Activated CD8-positive, alpha-beta T cell treated with anti-CD3 and anti-CD28 coated beads for 36 hours (primary cell): ENCODE measurements at regions not wholly inside any gene's neighbourhood (a gene's known extent, or its start where the extent isn't known, plus 50 kb on each side); places are given as distances from the start of the nearest gene placed in this dataset.
"Not testable (repeated sequence)": the region's sequence is repeated elsewhere in the genome, so short reads cannot be mapped to it uniquely, and the experiment has no call there.

Experiments used
- ATAC-seq: fragments of 200-7000 bp; cut with Tn5 transposase; one replicate; pipeline ENCODE4 v1.10.0; 2021; ENCODE audit warnings: mild to moderate bottlenecking, moderate library complexity
- CTCF ChIA-PET: fragments of 350-600 bp; sonication (Branson Sonifier 250); formaldehyde crosslinking; loops from one replicate; lab custom pipeline; 2021; ENCODE audit warnings: antibody characterized with exemption; lab: Charles Lee
- POLR2A ChIA-PET: fragments of 350-600 bp; sonication (Branson Sonifier 250); formaldehyde crosslinking; loops from one replicate; lab custom pipeline; 2021; ENCODE audit warnings: antibody characterized with exemption; lab: Charles Lee
- DNase-seq: peaks from one replicate; pipeline ENCODE4 v3.0.0-alpha.2; 2020
- H3K27ac Mint-ChIP-seq: one replicate; pipeline ENCODE4 v1.8.0; 2021; ENCODE audit warnings: mild to moderate bottlenecking, mixed read lengths
- H3K27me3 Mint-ChIP-seq: one replicate; pipeline ENCODE4 v1.8.0; 2021; ENCODE audit warnings: mixed read lengths
- H3K36me3 Mint-ChIP-seq: one replicate; pipeline ENCODE4 v1.8.0; 2021; ENCODE audit warnings: low read depth, mixed read lengths
- H3K4me1 Mint-ChIP-seq: one replicate; pipeline ENCODE4 v1.8.0; 2021; ENCODE audit warnings: low read depth, mixed read lengths
- H3K4me3 Mint-ChIP-seq: one replicate; pipeline ENCODE4 v1.8.0; 2021; ENCODE audit warnings: mild to moderate bottlenecking, moderate library complexity, mixed read lengths
- H3K9me3 Mint-ChIP-seq: one replicate; pipeline ENCODE4 v1.8.0; 2021; ENCODE audit warnings: mixed read lengths
- intact Hi-C: fragments of 100-400 bp; cut with micrococcal nuclease; formaldehyde crosslinking; loops from one replicate; pipeline ENCODE4 v1.10.0; 2022
- TF ChIP-seq, protein P1 (sequence below): fragments of 200-600 bp; IDR thresholded peaks from one replicate; pipeline ENCODE4 v1.8.0; 2022; ENCODE audit warnings: antibody characterized with exemption, mild to moderate bottlenecking

DNA sequence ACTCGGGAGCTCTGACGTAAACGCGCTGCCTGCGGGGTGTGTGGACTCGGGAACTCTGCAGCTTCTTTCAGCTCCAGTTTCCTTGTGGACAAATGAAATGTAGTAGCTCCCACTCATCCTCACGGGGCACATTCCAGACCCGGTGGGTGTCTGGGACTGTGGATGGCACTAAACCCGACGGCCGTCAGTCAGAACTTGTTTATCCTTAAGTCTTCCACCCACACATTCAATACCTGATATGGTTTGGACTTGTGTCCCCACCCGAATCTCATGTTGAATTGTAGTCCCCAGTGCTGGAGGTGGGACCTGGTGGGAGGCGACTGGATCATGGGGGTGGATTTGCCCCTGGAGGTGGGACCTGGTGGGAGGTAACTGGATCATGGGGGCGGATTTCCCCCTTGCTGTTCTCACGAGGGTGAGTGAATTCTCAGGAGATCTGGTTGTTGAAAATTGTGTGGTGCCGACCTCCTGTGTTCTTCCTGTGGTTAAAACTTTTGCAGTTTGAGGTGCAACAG, 81.2 kb upstream of the SNTG2 start:
- H3K27ac Mint-ChIP-seq, result no peak overlapping the region
- ChIA-PET POLR2A (no interaction called here), CTCF (no interaction called here)
- H3K27me3 Mint-ChIP-seq, result no peaks in the 10 kb centered on the region
- H3K36me3 Mint-ChIP-seq, result no peaks in the 10 kb centered on the region
- DNase-seq (no peak), ATAC-seq (no peak)
- intact Hi-C loops, result no loop called here
- TF ChIP-seq, protein P1, sequence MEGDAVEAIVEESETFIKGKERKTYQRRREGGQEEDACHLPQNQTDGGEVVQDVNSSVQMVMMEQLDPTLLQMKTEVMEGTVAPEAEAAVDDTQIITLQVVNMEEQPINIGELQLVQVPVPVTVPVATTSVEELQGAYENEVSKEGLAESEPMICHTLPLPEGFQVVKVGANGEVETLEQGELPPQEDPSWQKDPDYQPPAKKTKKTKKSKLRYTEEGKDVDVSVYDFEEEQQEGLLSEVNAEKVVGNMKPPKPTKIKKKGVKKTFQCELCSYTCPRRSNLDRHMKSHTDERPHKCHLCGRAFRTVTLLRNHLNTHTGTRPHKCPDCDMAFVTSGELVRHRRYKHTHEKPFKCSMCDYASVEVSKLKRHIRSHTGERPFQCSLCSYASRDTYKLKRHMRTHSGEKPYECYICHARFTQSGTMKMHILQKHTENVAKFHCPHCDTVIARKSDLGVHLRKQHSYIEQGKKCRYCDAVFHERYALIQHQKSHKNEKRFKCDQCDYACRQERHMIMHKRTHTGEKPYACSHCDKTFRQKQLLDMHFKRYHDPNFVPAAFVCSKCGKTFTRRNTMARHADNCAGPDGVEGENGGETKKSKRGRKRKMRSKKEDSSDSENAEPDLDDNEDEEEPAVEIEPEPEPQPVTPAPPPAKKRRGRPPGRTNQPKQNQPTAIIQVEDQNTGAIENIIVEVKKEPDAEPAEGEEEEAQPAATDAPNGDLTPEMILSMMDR, result no peak
- no peak overlapping the region for H3K4me3 Mint-ChIP-seq
- H3K9me3 Mint-ChIP-seq, result no peaks in the 10 kb centered on the region
- H3K4me1 Mint-ChIP-seq, result no peaks in the 10 kb centered on the region

DNA sequence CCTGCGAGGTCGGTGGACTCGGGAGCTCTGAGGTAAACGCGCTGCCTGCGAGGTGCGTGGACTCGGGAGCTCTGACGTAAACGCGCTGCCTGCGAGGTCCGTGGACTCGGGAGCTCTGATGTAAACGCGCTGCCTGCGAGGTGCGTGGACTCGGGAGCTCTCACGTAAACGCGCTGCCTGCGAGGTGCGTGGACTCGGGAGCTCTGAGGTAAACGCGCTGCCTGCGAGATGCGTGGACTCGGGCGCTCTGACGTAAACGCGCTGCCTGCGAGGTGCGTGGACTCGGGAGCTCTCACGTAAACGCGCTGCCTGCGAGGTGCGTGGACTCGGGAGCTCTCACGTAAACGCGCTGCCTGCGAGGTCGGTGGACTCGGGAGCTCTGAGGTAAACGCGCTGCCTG, 81.8 kb upstream of the SNTG2 start:
- H3K36me3 Mint-ChIP-seq, H3K27ac Mint-ChIP-seq, DNase-seq, H3K4me3 Mint-ChIP-seq, intact Hi-C loops, ATAC-seq, CTCF ChIA-PET, H3K9me3 Mint-ChIP-seq, H3K4me1 Mint-ChIP-seq, POLR2A ChIA-PET, H3K27me3 Mint-ChIP-seq: not testable (repeated sequence)

DNA sequence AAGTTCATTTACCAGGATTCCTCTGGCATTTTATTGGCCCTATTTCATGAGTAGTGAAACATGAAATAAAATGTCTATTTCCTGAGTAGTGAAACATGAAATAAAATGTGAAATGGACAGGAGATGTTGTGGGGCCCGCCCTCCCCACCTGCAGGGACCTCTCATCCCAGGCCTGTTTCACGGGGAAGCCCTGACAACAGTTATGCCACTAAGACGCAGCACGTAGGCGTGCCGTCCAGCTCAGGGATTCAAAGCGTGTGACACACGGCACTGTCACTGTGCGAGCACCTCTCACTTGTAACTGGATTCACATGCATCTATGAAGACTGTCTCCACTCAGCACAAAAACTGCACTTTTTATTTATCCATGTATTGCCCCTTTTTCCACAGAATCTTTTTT, 83.4 kb upstream of the SNTG2 start:
- no peaks in the 10 kb centered on the region for H3K36me3 Mint-ChIP-seq
- no peak overlapping the region for H3K4me3 Mint-ChIP-seq
- ChIA-PET CTCF (no interaction called here), POLR2A (no interaction called here)
- no peaks in the 10 kb centered on the region for H3K9me3 Mint-ChIP-seq
- H3K27ac Mint-ChIP-seq, result no peak overlapping the region
- H3K27me3 Mint-ChIP-seq, result no peaks in the 10 kb centered on the region
- ATAC-seq, result no peak
- DNase-seq, result no peak
- TF ChIP-seq, protein P1, result no peak
- intact Hi-C loops, result no loop called here
- no peaks in the 10 kb centered on the region for H3K4me1 Mint-ChIP-seq

DNA sequence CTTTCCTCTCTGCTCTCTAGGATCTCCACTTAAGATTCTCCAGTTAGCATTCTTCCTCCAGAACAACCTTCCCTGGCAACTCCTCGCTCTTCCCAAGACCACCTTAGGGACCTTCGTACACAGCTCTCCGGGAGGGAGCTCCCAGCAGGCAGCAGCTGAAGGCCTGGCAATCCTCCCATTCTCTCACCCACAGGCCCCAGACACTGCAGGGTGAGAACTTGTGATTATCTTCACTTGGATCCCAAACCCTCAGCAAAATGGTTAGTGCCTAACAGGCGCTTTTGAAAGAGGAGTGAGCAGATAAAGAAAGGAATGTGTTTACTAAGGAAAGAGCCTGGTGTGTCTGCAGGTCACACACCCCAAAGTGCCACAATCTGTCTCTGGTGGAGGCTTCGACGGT, 83.8 kb upstream of the SNTG2 start:
- Mint-ChIP-seq H3K27ac (no peak overlapping the region), H3K4me1 (no peaks in the 10 kb centered on the region), H3K4me3 (no peak overlapping the region), H3K9me3 (no peaks in the 10 kb centered on the region), H3K27me3 (no peaks in the 10 kb centered on the region), H3K36me3 (no peaks in the 10 kb centered on the region)
- TF ChIP-seq, protein P1, result no peak
- intact Hi-C loops, result no loop called here
- ATAC-seq (no peak), DNase-seq (no peak)
- ChIA-PET CTCF (no interaction called here), POLR2A (no interaction called here)

DNA sequence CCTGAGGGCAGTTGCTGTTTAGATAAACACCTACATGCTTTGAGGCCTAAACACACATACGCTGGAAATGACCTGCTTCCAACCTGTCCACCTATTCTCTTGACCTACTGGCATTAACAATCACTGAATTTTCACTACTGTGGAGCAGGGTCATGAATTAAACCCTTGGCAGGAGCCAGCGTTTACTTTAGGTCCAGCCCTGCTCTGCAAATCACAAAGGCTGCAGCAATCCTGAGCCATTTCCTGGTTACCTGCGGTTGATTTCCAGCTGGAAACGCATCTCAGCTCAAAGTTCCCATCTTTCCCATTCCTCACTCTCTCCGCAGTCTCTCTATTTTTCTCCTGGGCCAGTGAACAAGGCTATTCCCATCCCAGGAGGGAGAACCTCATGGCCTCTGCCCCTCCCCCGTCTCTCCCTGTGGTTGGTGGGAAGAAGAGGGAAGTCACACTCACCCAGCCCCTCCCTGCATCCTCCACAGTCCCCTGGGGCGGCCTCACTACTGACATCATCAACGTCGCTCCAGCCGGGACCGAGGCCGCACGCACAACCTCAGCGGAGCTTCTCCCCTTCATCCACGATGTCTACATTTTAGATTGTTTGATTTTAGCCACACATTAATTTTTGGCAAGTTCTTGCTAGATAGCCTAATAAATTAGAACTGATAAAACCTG, 84.5 kb upstream of the SNTG2 start:
- ChIA-PET CTCF (no interaction called here), POLR2A (no interaction called here)
- H3K36me3 Mint-ChIP-seq, result no peaks in the 10 kb centered on the region
- ATAC-seq, result no peak
- no peak for DNase-seq
- no peak overlapping the region for H3K27ac Mint-ChIP-seq
- H3K27me3 Mint-ChIP-seq, result no peaks in the 10 kb centered on the region
- TF ChIP-seq, protein P1, result no peak
- intact Hi-C loops, result no loop called here
- H3K4me3 Mint-ChIP-seq, result no peak overlapping the region
- H3K9me3 Mint-ChIP-seq, result no peaks in the 10 kb centered on the region
- no peaks in the 10 kb centered on the region for H3K4me1 Mint-ChIP-seq
